Lung (tissue), 11 donors: ENCODE measurements at regions not wholly inside any gene's neighbourhood (a gene's known extent, or its start where the extent isn't known, plus 50 kb on each side); places are given as distances from the start of the nearest gene placed in this dataset.
A peak's percentile ranks its signal among the peaks of the same experiment; 100 is the strongest.

Experiments used
- ATAC-seq: fragments of 200-7000 bp; cut with Tn5 transposase; one replicate; pipeline ENCODE4 v1.9.1; 2020; ENCODE audit warnings: moderate number of reproducible peaks; ENCODE audit not compliant: insufficient read depth, low FRiP score
- DNase-seq, 3 donors: peaks; one replicate each; pipeline ENCODE4 v3.0.0-alpha.2; 2013 to 2017
- H3K27ac ChIP-seq, 2 donors: one replicate each; pipeline ENCODE4 v1.5.1; 2013; ENCODE audit warnings: mild to moderate bottlenecking in 2 of 2, moderate library complexity in 2 of 2, control low read depth in 1 of 2, inconsistent platforms in 1 of 2, low read depth in 1 of 2, low read length in 1 of 2
- H3K27me3 ChIP-seq, 3 donors: one replicate each; pipeline ENCODE4 v1.5.1; 2013; ENCODE audit warnings: low read length in 2 of 3; ENCODE audit not compliant: control insufficient read depth in 3 of 3, insufficient read depth in 3 of 3
- H3K36me3 ChIP-seq, 4 donors: one replicate each; pipeline ENCODE4 v1.5.1; 2013; ENCODE audit warnings: low read length in 4 of 4, mild to moderate bottlenecking in 1 of 4, moderate library complexity in 1 of 4; ENCODE audit not compliant: control insufficient read depth in 4 of 4, insufficient read depth in 4 of 4
- H3K4me1 ChIP-seq, 5 donors: one replicate each; pipeline ENCODE4 v1.5.1; 2013; ENCODE audit warnings: low read length in 5 of 5, mild to moderate bottlenecking in 2 of 5, moderate library complexity in 1 of 5; ENCODE audit not compliant: control insufficient read depth in 5 of 5, insufficient read depth in 5 of 5
- H3K4me3 ChIP-seq: one replicate; pipeline ENCODE4 v1.5.1; 2013; ENCODE audit warnings: mild to moderate bottlenecking, control low read depth, moderate library complexity
- H3K9ac ChIP-seq, 2 donors: one replicate each; pipeline ENCODE4 v1.5.1; 2013; ENCODE audit warnings: low read length in 2 of 2, control low read depth in 1 of 2; ENCODE audit not compliant: insufficient read depth in 1 of 2
- H3K9me3 ChIP-seq, 4 donors: one replicate each; pipeline ENCODE4 v1.5.1; 2013; ENCODE audit warnings: low read length in 3 of 4, mild to moderate bottlenecking in 1 of 4, moderate library complexity in 1 of 4; ENCODE audit not compliant: control insufficient read depth in 4 of 4, insufficient read depth in 3 of 4
- WGBS, 2 donors: extraction: QIAGEN DNeasy Blood & Tissue Kit; methylation state at CpG; one replicate each; pipeline ENCODE4 v1.1.7; 2013; 5-methylcytosine and 5-hydroxymethylcytosine counted together
- TF ChIP-seq, protein P1 (sequence below): IDR thresholded peaks from 2 replicates; pipeline ENCODE4 v1.5.1; 2012; ENCODE audit warnings: mild to moderate bottlenecking; ENCODE audit errors: control extremely low read depth, extremely low read depth
- donor health status: control.
- donor health status: control.
- donor health status: Bipolar disorder and iron deficiency.
- donor health status: healthy.
- donor health status: DM: yes; HTN: yes; CAD: no.

GRCh38 chr2:38446418-38446817 lies 69.3 kb upstream of the ATL2 start:
- Histone ChIP-seq H3K36me3 (no peaks in the 10 kb centered on the region), H3K27ac (no peak overlapping the region), H3K4me3 (no peak overlapping the region), H3K9ac (no peak overlapping the region), H3K9me3 (no peaks in the 10 kb centered on the region), H3K27me3 (no peaks in the 10 kb centered on the region), H3K4me1 (peaks cover 0 to 9% (median 3%) of the 10 kb centered on the region in 5 donors)
- TF ChIP-seq, protein P1, sequence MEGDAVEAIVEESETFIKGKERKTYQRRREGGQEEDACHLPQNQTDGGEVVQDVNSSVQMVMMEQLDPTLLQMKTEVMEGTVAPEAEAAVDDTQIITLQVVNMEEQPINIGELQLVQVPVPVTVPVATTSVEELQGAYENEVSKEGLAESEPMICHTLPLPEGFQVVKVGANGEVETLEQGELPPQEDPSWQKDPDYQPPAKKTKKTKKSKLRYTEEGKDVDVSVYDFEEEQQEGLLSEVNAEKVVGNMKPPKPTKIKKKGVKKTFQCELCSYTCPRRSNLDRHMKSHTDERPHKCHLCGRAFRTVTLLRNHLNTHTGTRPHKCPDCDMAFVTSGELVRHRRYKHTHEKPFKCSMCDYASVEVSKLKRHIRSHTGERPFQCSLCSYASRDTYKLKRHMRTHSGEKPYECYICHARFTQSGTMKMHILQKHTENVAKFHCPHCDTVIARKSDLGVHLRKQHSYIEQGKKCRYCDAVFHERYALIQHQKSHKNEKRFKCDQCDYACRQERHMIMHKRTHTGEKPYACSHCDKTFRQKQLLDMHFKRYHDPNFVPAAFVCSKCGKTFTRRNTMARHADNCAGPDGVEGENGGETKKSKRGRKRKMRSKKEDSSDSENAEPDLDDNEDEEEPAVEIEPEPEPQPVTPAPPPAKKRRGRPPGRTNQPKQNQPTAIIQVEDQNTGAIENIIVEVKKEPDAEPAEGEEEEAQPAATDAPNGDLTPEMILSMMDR, result no peak
- DNase-seq (no peak), ATAC-seq (no peak)
- WGBS, 2 donors, result 61 to 80% methylated on average over 7 of the region's 7 CpGs

DNA sequence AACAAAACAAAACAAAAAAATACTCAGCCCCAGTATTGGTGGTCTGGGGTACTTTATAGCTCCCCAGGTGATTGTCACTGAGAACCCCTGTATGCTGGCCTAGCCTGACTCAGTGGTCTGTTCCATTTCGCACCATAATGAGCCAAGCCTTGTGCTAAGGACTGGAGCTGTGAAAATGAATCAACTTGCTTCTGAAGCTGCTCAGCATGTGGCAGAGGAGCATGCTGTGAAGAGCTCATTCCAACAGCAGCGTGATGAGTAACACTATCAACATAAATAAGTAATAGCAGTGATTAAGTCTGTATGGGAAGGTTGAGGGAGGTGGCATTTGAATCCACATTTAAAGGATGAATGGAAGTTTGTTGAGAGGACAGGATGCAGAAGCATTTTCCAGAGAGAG lies 67.2 kb upstream of the ATL2 start:
- Histone ChIP-seq H3K4me3 (no peak overlapping the region), H3K36me3 (no peaks in the 10 kb centered on the region), H3K9ac (no peak overlapping the region), H3K4me1 (peaks cover 0 to 9% (median 4%) of the 10 kb centered on the region in 5 donors), H3K9me3 (no peaks in the 10 kb centered on the region), H3K27ac (no peak overlapping the region), H3K27me3 (no peaks in the 10 kb centered on the region)
- ATAC-seq (no peak), DNase-seq (no peak)
- TF ChIP-seq, protein P1, result no peak
- 88 to 89% methylated on average over 2 of the region's 2 CpGs for WGBS, 2 donors

DNA sequence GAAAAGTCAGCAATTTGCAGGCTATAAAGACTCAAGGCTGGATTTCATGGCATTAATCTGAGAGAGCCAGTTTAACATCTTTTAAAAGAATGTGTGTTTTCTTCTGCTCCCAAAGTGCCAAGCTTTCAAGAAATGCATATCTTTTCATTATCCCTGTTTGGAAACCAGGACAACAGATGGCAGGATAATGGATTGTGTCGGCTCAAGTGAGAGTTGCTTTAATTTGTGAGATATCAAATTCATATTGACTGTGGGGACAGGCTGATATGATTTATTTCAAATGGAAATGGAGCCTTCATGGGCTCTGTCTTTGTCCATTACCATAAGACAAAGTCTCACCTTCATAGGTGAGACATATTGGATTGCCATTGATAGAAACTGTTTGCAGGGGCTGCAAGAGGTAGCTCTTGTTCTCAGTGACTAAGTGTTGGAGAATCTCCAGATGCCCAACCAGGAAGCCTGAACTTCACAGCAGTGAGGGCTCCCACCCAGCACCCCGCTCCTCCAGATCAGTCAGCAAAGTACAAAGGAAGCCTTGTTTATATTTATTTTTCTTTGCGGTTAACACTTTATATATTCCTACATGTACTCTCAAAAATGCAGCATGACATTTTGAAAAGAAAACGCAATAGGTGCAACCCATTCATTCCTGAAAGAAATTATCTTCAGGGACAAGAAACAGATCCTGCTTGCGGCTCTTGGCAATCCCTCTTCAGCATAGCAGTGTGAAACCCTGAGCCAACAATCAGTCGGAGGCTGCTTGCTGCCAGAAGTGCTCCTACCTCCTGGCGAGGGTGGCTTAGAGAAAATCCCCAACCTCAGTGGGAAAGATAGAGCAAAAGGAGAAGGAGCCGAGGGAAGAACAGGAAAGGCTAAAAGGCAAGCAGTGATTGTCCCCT lies 65.8 kb upstream of the ATL2 start:
- DNase-seq (peak; percentile 16 to 47 (median 36)), ATAC-seq (no peak)
- TF ChIP-seq, protein P1, result no peak
- H3K9me3 ChIP-seq, result no peaks in the 10 kb centered on the region
- H3K27ac ChIP-seq, result peak overlapping the region in 1 of 2 donors; percentile 33
- H3K4me3 ChIP-seq, result no peak overlapping the region
- H3K36me3 ChIP-seq, result no peaks in the 10 kb centered on the region
- H3K9ac ChIP-seq, result no peak overlapping the region
- H3K4me1 ChIP-seq, result peaks cover 0 to 9% (median 5%) of the 10 kb centered on the region in 5 donors
- H3K27me3 ChIP-seq, result no peaks in the 10 kb centered on the region
- 26 to 56% methylated on average over 8 of the region's 8 CpGs for whole genome bisulfite sequencing, 2 donors
